SK-N-SH (cell line): ENCODE measurements at regions not wholly inside any gene's neighbourhood (a gene's known extent, or its start where the extent isn't known, plus 50 kb on each side); places are given as distances from the start of the nearest gene placed in this dataset.

Experiments used
- CTCF ChIA-PET: fragments of 300-600, 350-600 bp; formaldehyde crosslinking; extraction: SDS; loops from one replicate; lab custom pipeline; 2021; lab: Yijun Ruan, JAX
- POLR2A ChIA-PET: fragments of 350-600 bp; sonication (Branson Sonifier 250); formaldehyde crosslinking; extraction: SDS; loops from one replicate; lab custom pipeline; 2020; ENCODE audit warnings: antibody characterized with exemption, inconsistent platforms; lab: Yijun Ruan, JAX
- DNase-seq: peaks from one replicate; pipeline ENCODE4 v3.0.0; 2012
- H2AFZ ChIP-seq: fragments of 200-600 bp; sonication (generic); 2 replicates; pipeline ENCODE4 v1.8.1; 2016; ENCODE audit warnings: antibody characterized with exemption, mild to moderate bottlenecking, low read depth
- H3F3A ChIP-seq: fragments of 200-600 bp; sonication (generic); replicated peaks from 2 replicates; pipeline ENCODE3; 2016; ENCODE audit warnings: antibody characterized with exemption, mild to moderate bottlenecking; ENCODE audit not compliant: insufficient read depth
- H3K27ac ChIP-seq, 2 experiments: fragments of 200-500 bp in 1 of 2; fragments of 200-600 bp in 1 of 2; sonication (Bioruptor generic) in 1 of 2; sonication (generic), shearing (Covaris generic) in 1 of 2; 2 replicates each; pipeline versions ENCODE4 v1.5.1 to v1.6.1; 2014 to 2016; ENCODE audit warnings: low read depth in 2 of 2, inconsistent platforms in 1 of 2, low read length in 1 of 2, mild to moderate bottlenecking in 1 of 2, mixed read lengths in 1 of 2
- H3K27me3 ChIP-seq: fragments of 200-600 bp; sonication (generic), shearing (Covaris generic); 2 replicates; pipeline ENCODE4 v1.6.1; 2016; ENCODE audit warnings: mixed run types; ENCODE audit not compliant: insufficient read depth
- H3K36me3 ChIP-seq, 2 experiments: fragments of 200-500 bp in 1 of 2; fragments of 200-600 bp in 1 of 2; sonication (Bioruptor generic) in 1 of 2; sonication (generic) in 1 of 2; replicated peaks in 1 of 2; 2 replicates each; pipeline versions ENCODE3 to v1.5.1; 2014 to 2016; ENCODE audit warnings: low read length in 1 of 2, mild to moderate bottlenecking in 1 of 2; ENCODE audit not compliant: insufficient read depth in 2 of 2, control insufficient read depth in 1 of 2
- H3K4me1 ChIP-seq, 2 experiments: fragments of 200-500 bp in 1 of 2; fragments of 200-600 bp in 1 of 2; sonication (Bioruptor generic) in 1 of 2; sonication (generic), shearing (Covaris generic) in 1 of 2; 2 replicates each; pipeline versions ENCODE4 v1.5.1 to v1.6.1; 2014 to 2016; ENCODE audit warnings: low read depth in 1 of 2, low read length in 1 of 2, mixed run types in 1 of 2; ENCODE audit not compliant: insufficient read depth in 2 of 2, control insufficient read depth in 1 of 2
- H3K4me2 ChIP-seq: fragments of 200-600 bp; sonication (generic), shearing (Covaris generic); 2 replicates; pipeline ENCODE4 v1.6.1; 2017; ENCODE audit warnings: mixed run types
- H3K4me3 ChIP-seq, 2 experiments: fragments of 200-500 bp in 1 of 2; fragments of 200-600 bp in 1 of 2; sonication (Bioruptor generic) in 1 of 2; sonication (generic), shearing (Covaris generic) in 1 of 2; 2 replicates each; pipeline versions ENCODE4 v1.5.1 to v1.8.1; 2014 to 2016; ENCODE audit warnings: low read depth in 2 of 2, inconsistent platforms in 1 of 2, low read length in 1 of 2, mild to moderate bottlenecking in 1 of 2, mixed read lengths in 1 of 2, moderate library complexity in 1 of 2
- H3K79me2 ChIP-seq: fragments of 200-600 bp; sonication (generic); 2 replicates; pipeline ENCODE4 v1.8.1; 2017; ENCODE audit warnings: mild to moderate bottlenecking; ENCODE audit not compliant: insufficient read depth
- H3K9ac ChIP-seq: fragments of 200-600 bp; sonication (generic); 2 replicates; pipeline ENCODE4 v1.6.1; 2017; ENCODE audit warnings: mixed run types
- H3K9me2 ChIP-seq: fragments of 200-600 bp; sonication (generic); 2 replicates; pipeline ENCODE4 v1.6.1; 2017; ENCODE audit warnings: mixed run types
- H3K9me3 ChIP-seq: fragments of 200-600 bp; sonication (generic); 2 replicates; pipeline ENCODE4 v1.6.1; 2017; ENCODE audit warnings: mixed run types, mild to moderate bottlenecking, moderate library complexity
- H4K20me1 ChIP-seq: fragments of 200-600 bp; sonication (generic); 2 replicates; pipeline ENCODE4 v1.6.1; 2017; ENCODE audit warnings: mild to moderate bottlenecking, mixed run types; ENCODE audit not compliant: insufficient read depth
- CHD2 ChIP-seq: fragments of 150-350 bp; IDR thresholded peaks from 2 replicates; pipeline ENCODE4 v1.6.1; 2018; ENCODE audit warnings: low read length; ENCODE audit not compliant: partially characterized antibody
- ELF1 ChIP-seq: IDR thresholded peaks from 2 replicates; pipeline ENCODE4 v1.4.0; 2012
- EZH2phosphoT487 ChIP-seq: fragments of 200-600 bp; sonication (generic); IDR thresholded peaks from 2 replicates; pipeline ENCODE4 v1.6.1; 2017; ENCODE audit warnings: low read depth, mixed run types, mild to moderate bottlenecking, antibody characterized with exemption, moderate library complexity, borderline replicate concordance
- FOSL2 ChIP-seq: IDR thresholded peaks from 2 replicates; pipeline ENCODE4 v1.4.0; 2012; ENCODE audit warnings: low read depth, mild to moderate bottlenecking, moderate library complexity, borderline replicate concordance
- GABPA ChIP-seq: IDR thresholded peaks from 2 replicates; pipeline ENCODE4 v1.4.0; 2012; ENCODE audit warnings: low read depth, mild to moderate bottlenecking
- MEF2A ChIP-seq: IDR thresholded peaks from 2 replicates; pipeline ENCODE4 v1.4.0; 2012; ENCODE audit warnings: low read depth, borderline replicate concordance
- MXI1 ChIP-seq: IDR thresholded peaks from 2 replicates; pipeline ENCODE4 v1.6.1; 2012; ENCODE audit warnings: mild to moderate bottlenecking, low read depth, low read length, improper control_type of control experiment
- NRF1 ChIP-seq: IDR thresholded peaks from 2 replicates; pipeline ENCODE4 v1.6.1; 2012; ENCODE audit warnings: low read depth, mild to moderate bottlenecking, low read length
- PBX3 ChIP-seq: IDR thresholded peaks from 2 replicates; pipeline ENCODE4; 2012
- RCOR1 ChIP-seq: fragments of 150-350 bp; IDR thresholded peaks from 2 replicates; pipeline ENCODE4 v1.6.1; 2017; ENCODE audit warnings: antibody characterized with exemption, low read length
- REST ChIP-seq: IDR thresholded peaks from 2 replicates; pipeline ENCODE4 v1.6.1; 2012; ENCODE audit warnings: mild to moderate bottlenecking, low read depth, low read length, moderate library complexity
- RXRA ChIP-seq: IDR thresholded peaks from 2 replicates; pipeline ENCODE4 v1.4.0; 2012; ENCODE audit warnings: low read depth, mild to moderate bottlenecking, borderline replicate concordance
- SIN3A ChIP-seq: IDR thresholded peaks from 2 replicates; pipeline ENCODE4 v1.6.1; 2012; ENCODE audit warnings: low read depth, mild to moderate bottlenecking, low read length, moderate library complexity, borderline replicate concordance
- SMC3 ChIP-seq: IDR thresholded peaks from 2 replicates; pipeline ENCODE4 v1.6.1; 2012; ENCODE audit warnings: low read depth, low read length, improper control_type of control experiment
- TAF1 ChIP-seq: IDR thresholded peaks from 2 replicates; pipeline ENCODE4 v1.6.1; 2012; ENCODE audit warnings: low read depth, mild to moderate bottlenecking, low read length, moderate library complexity, borderline replicate concordance
- YY1 ChIP-seq: IDR thresholded peaks from 2 replicates; pipeline ENCODE4 v1.4.0; 2012; ENCODE audit warnings: low read depth, mild to moderate bottlenecking
- ZBTB33 ChIP-seq: IDR thresholded peaks from 2 replicates; pipeline ENCODE4 v1.4.0; 2012; ENCODE audit warnings: low read depth, borderline replicate concordance
- WGBS: methylation state at CpG from one replicate; pipeline ENCODE4 v1.1.6; 2017; ENCODE audit warnings: low lambda C conversion rate; 5-methylcytosine and 5-hydroxymethylcytosine counted together
- TF ChIP-seq, protein P1 (sequence below): fragments of 150-350 bp; IDR thresholded peaks from 2 replicates; pipeline ENCODE4 v1.6.1; 2016; ENCODE audit warnings: mild to moderate bottlenecking, low read depth, low read length
- TF ChIP-seq, protein P2 (sequence below): IDR thresholded peaks from 2 replicates; pipeline ENCODE4 v1.4.0; 2012; ENCODE audit warnings: low read depth

GRCh38 chr3:40873934-40874699 is 325.2 kb upstream of the CTNNB1 start:
- Histone ChIP-seq H3K27ac (no peak overlapping the region), H3K4me1 (no peaks in the 10 kb centered on the region; a peak in 1 of 4 replicates), H3K27me3 (no peaks in the 10 kb centered on the region), H3F3A (no peaks in the 10 kb centered on the region), H2AFZ (no peak overlapping the region), H4K20me1 (no peaks in the 10 kb centered on the region), H3K79me2 (no peaks in the 10 kb centered on the region), H3K9ac (no peak overlapping the region), H3K4me2 (no peak overlapping the region), H3K36me3 (no peaks in the 10 kb centered on the region), H3K9me2 (no peaks in the 10 kb centered on the region), H3K9me3 (no peaks in the 10 kb centered on the region), H3K4me3 (no peak overlapping the region)
- CTCF ChIA-PET = no interaction called here
- 43% methylated on average over 6 of the region's 6 CpGs for WGBS
- POLR2A ChIA-PET = no interaction called here
- TF ChIP-seq MXI1 (no peak), ZBTB33 (no peak)
- DNase-seq = no peak

DNA sequence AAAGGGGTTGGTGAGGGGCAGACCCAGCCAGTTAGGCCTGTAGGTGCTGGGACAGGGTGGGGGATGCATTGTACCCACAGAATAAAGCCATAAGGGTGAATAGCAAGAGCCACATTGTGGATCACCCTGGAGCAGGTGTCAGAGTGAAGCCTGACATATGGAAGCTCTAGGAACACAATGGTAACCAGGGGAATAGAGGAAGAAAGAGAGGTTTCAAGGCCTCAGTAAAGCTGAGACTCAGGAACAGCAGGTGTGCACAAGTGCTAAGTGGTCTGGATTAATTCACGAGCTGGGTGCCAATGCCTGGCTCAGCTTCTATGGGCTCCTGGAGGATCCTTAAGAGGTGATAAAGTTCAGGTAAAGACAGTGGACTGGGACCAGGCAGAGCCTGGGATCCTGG is 323.7 kb upstream of the CTNNB1 start:
- H3K27me3 ChIP-seq = no peaks in the 10 kb centered on the region
- CTCF ChIA-PET = no interaction called here
- TF ChIP-seq CHD2 (no peak), SIN3A (no peak), YY1 (no peak), ELF1 (no peak), FOSL2 (no peak), RXRA (no peak), REST (no peak), SMC3 (no peak), GABPA (no peak), MEF2A (no peak), NRF1 (no peak), EZH2phosphoT487 (no peak), RCOR1 (no peak), TAF1 (no peak), PBX3 (no peak)
- TF ChIP-seq, protein P1, sequence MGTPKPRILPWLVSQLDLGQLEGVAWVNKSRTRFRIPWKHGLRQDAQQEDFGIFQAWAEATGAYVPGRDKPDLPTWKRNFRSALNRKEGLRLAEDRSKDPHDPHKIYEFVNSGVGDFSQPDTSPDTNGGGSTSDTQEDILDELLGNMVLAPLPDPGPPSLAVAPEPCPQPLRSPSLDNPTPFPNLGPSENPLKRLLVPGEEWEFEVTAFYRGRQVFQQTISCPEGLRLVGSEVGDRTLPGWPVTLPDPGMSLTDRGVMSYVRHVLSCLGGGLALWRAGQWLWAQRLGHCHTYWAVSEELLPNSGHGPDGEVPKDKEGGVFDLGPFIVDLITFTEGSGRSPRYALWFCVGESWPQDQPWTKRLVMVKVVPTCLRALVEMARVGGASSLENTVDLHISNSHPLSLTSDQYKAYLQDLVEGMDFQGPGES = no peak
- TF ChIP-seq, protein P2, sequence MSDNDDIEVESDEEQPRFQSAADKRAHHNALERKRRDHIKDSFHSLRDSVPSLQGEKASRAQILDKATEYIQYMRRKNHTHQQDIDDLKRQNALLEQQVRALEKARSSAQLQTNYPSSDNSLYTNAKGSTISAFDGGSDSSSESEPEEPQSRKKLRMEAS = no peak

More for the DNA sequence above, 323.7 kb upstream of the CTNNB1 start:
- no peak overlapping the region for H3K27ac ChIP-seq
- no peaks in the 10 kb centered on the region for H3K9me3 ChIP-seq
- no peak overlapping the region for H3K9ac ChIP-seq
- no peaks in the 10 kb centered on the region for H3K79me2 ChIP-seq
- no peaks in the 10 kb centered on the region for H4K20me1 ChIP-seq
- no peak overlapping the region for H2AFZ ChIP-seq
- H3K9me2 ChIP-seq = no peaks in the 10 kb centered on the region
- 22% methylated on average over 1 of the region's 1 CpG for WGBS
- POLR2A ChIA-PET = no interaction called here
- DNase-seq = no peak
- H3K4me2 ChIP-seq = no peak overlapping the region
- H3K4me3 ChIP-seq = no peak overlapping the region
- H3K4me1 ChIP-seq = no peaks in the 10 kb centered on the region; a peak in 1 of 4 replicates
- no peaks in the 10 kb centered on the region for H3K36me3 ChIP-seq
- H3F3A ChIP-seq = no peaks in the 10 kb centered on the region
